IPS DF 6.9 (cell line): ENCODE measurements at regions not wholly inside any gene's neighbourhood (a gene's known extent, or its start where the extent isn't known, plus 50 kb on each side); places are given as distances from the start of the nearest gene placed in this dataset.

Experiments
- DNase-seq: peaks from one replicate; pipeline ENCODE4 v3.0.0-alpha.2; 2013; ENCODE audit warnings: low read depth, low spot score
- H3K27ac ChIP-seq: one replicate; pipeline ENCODE4 v1.5.1; 2013; ENCODE audit warnings: low read length, control low read depth
- H3K27me3 ChIP-seq: 2 replicates; pipeline ENCODE4 v1.6.1; 2013; ENCODE audit warnings: mild to moderate bottlenecking, low read length; ENCODE audit not compliant: control insufficient read depth, insufficient read depth
- H3K36me3 ChIP-seq: 2 replicates; pipeline ENCODE4 v1.6.1; 2013; ENCODE audit warnings: low read length; ENCODE audit not compliant: control insufficient read depth, insufficient read depth
- H3K4me1 ChIP-seq: 2 replicates; pipeline ENCODE4 v1.6.1; 2013; ENCODE audit warnings: low read length; ENCODE audit not compliant: control insufficient read depth, insufficient read depth
- H3K4me3 ChIP-seq: 2 replicates; pipeline ENCODE4 v1.5.1; 2013; ENCODE audit warnings: mild to moderate bottlenecking, low read length
- H3K9me3 ChIP-seq: 2 replicates; pipeline ENCODE4 v1.6.1; 2013; ENCODE audit warnings: low read length, inconsistent platforms; ENCODE audit not compliant: control insufficient read depth, insufficient read depth
- WGBS: extraction: QIAGEN DNeasy Blood & Tissue Kit; methylation state at CpG from one replicate; pipeline ENCODE4 v1.1.7; 2013; ENCODE audit warnings: mixed read lengths, missing lambda C conversion rate; ENCODE audit not compliant: insufficient read length, insufficient coverage; 5-methylcytosine and 5-hydroxymethylcytosine counted together

- no peaks in the 10 kb centered on the region for H3K4me1 ChIP-seq
- H3K27ac ChIP-seq = no peak overlapping the region
- H3K36me3 ChIP-seq = no peaks in the 10 kb centered on the region
- no peak overlapping the region for H3K4me3 ChIP-seq
- no peaks in the 10 kb centered on the region for H3K27me3 ChIP-seq
- no peaks in the 10 kb centered on the region for H3K9me3 ChIP-seq
- no CpG with 5 or more reads among the region's 1 CpG for WGBS
- no peak for DNase-seq
Observed at GRCh38 chr1:99152132-99152531, 112.2 kb upstream of the PLPPR4 start.

GRCh38 chr1:99163671-99164070 lies 100.6 kb upstream of the PLPPR4 start:
- DNase-seq = no peak
- Histone ChIP-seq H3K36me3 (no peaks in the 10 kb centered on the region), H3K27ac (no peak overlapping the region), H3K4me3 (no peak overlapping the region), H3K9me3 (no peaks in the 10 kb centered on the region), H3K4me1 (no peaks in the 10 kb centered on the region), H3K27me3 (no peaks in the 10 kb centered on the region)
- WGBS = no CpG with 5 or more reads among the region's 2 CpGs

- Histone ChIP-seq H3K27ac (no peak overlapping the region), H3K4me3 (no peak overlapping the region), H3K9me3 (no peaks in the 10 kb centered on the region)
Observed at GRCh38 chr1:99170516-99170915, 93.8 kb upstream of the PLPPR4 start.

GRCh38 chr1:99171184-99171813 lies 93.0 kb upstream of the PLPPR4 start:
- Histone ChIP-seq H3K4me3 (no peak overlapping the region), H3K27me3 (no peaks in the 10 kb centered on the region), H3K4me1 (no peaks in the 10 kb centered on the region), H3K27ac (no peak overlapping the region), H3K36me3 (no peaks in the 10 kb centered on the region), H3K9me3 (no peaks in the 10 kb centered on the region)
- WGBS = no CpG with 5 or more reads among the region's 7 CpGs
- DNase-seq = peak; percentile 7

More at GRCh38 chr1:99170516-99170915, 93.8 kb upstream of the PLPPR4 start:
- H3K27me3 ChIP-seq = no peaks in the 10 kb centered on the region
- H3K4me1 ChIP-seq = no peaks in the 10 kb centered on the region
- no peaks in the 10 kb centered on the region for H3K36me3 ChIP-seq
- WGBS = no CpG with 5 or more reads among the region's 1 CpG
- no peak for DNase-seq

GRCh38 chr1:99173282-99173681 lies 91.0 kb upstream of the PLPPR4 start:
- Histone ChIP-seq H3K27ac (no peak overlapping the region), H3K4me1 (no peaks in the 10 kb centered on the region), H3K36me3 (no peaks in the 10 kb centered on the region), H3K27me3 (no peaks in the 10 kb centered on the region), H3K9me3 (no peaks in the 10 kb centered on the region), H3K4me3 (no peak overlapping the region)
- WGBS = no CpG with 5 or more reads among the region's 3 CpGs
- DNase-seq = no peak

- no CpG with 5 or more reads among the region's 7 CpGs for WGBS
Observed at GRCh38 chr1:99173900-99174299, 90.4 kb upstream of the PLPPR4 start.

GRCh38 chr1:99176753-99177152 lies 87.5 kb upstream of the PLPPR4 start:
- Histone ChIP-seq H3K27ac (no peak overlapping the region), H3K9me3 (no peaks in the 10 kb centered on the region), H3K36me3 (no peaks in the 10 kb centered on the region), H3K4me3 (no peak overlapping the region), H3K4me1 (no peaks in the 10 kb centered on the region), H3K27me3 (no peaks in the 10 kb centered on the region)
- no CpG with 5 or more reads among the region's 1 CpG for WGBS
- DNase-seq = no peak

More at GRCh38 chr1:99173900-99174299, 90.4 kb upstream of the PLPPR4 start:
- no peaks in the 10 kb centered on the region for H3K27me3 ChIP-seq
- no peaks in the 10 kb centered on the region for H3K36me3 ChIP-seq
- DNase-seq = no peak
- no peak overlapping the region for H3K27ac ChIP-seq
- H3K4me3 ChIP-seq = no peak overlapping the region
- no peaks in the 10 kb centered on the region for H3K9me3 ChIP-seq
- H3K4me1 ChIP-seq = no peaks in the 10 kb centered on the region

GRCh38 chr1:99177465-99177864 lies 86.8 kb upstream of the PLPPR4 start:
- no peak for DNase-seq
- H3K36me3 ChIP-seq = no peaks in the 10 kb centered on the region
- H3K27me3 ChIP-seq = no peaks in the 10 kb centered on the region
- no peaks in the 10 kb centered on the region for H3K4me1 ChIP-seq
- WGBS = no CpG with 5 or more reads among the region's 1 CpG
- no peak overlapping the region for H3K4me3 ChIP-seq
- no peak overlapping the region for H3K27ac ChIP-seq
- H3K9me3 ChIP-seq = no peaks in the 10 kb centered on the region

- no CpG with 5 or more reads among the region's 3 CpGs for WGBS
Observed at GRCh38 chr1:99180343-99180808, 83.9 kb upstream of the PLPPR4 start.

GRCh38 chr1:99180915-99181314 lies 83.4 kb upstream of the PLPPR4 start:
- Histone ChIP-seq H3K27ac (no peak overlapping the region), H3K4me3 (no peak overlapping the region), H3K27me3 (no peaks in the 10 kb centered on the region), H3K4me1 (no peaks in the 10 kb centered on the region), H3K36me3 (no peaks in the 10 kb centered on the region), H3K9me3 (no peaks in the 10 kb centered on the region)
- WGBS = no CpG with 5 or more reads among the region's 2 CpGs
- DNase-seq = no peak

More at GRCh38 chr1:99180343-99180808, 83.9 kb upstream of the PLPPR4 start:
- no peaks in the 10 kb centered on the region for H3K9me3 ChIP-seq
- no peak overlapping the region for H3K4me3 ChIP-seq
- no peaks in the 10 kb centered on the region for H3K4me1 ChIP-seq
- H3K36me3 ChIP-seq = no peaks in the 10 kb centered on the region
- H3K27me3 ChIP-seq = no peaks in the 10 kb centered on the region
- no peak overlapping the region for H3K27ac ChIP-seq
- DNase-seq = peak; percentile 39

GRCh38 chr1:99181892-99182291 lies 82.4 kb upstream of the PLPPR4 start:
- H3K27ac ChIP-seq = no peak overlapping the region
- H3K4me1 ChIP-seq = no peaks in the 10 kb centered on the region
- no peaks in the 10 kb centered on the region for H3K9me3 ChIP-seq
- no peak for DNase-seq
- no CpG with 5 or more reads among the region's 2 CpGs for WGBS
- no peaks in the 10 kb centered on the region for H3K27me3 ChIP-seq
- H3K4me3 ChIP-seq = no peak overlapping the region
- no peaks in the 10 kb centered on the region for H3K36me3 ChIP-seq
